B cell (primary cell): ENCODE measurements at regions not wholly inside any gene's neighbourhood (a gene's known extent, or its start where the extent isn't known, plus 50 kb on each side); places are given as distances from the start of the nearest gene placed in this dataset.

Experiments
- ATAC-seq: fragments of 200-7000 bp; cut with Tn5 transposase; one replicate; pipeline ENCODE4 v1.10.0; 2021; ENCODE audit warnings: low read depth, mild to moderate bottlenecking, moderate number of reproducible peaks, moderate library complexity
- CTCF ChIA-PET: fragments of 350-600 bp; sonication (Branson Sonifier 250); formaldehyde crosslinking; loops from one replicate; lab custom pipeline; 2021; ENCODE audit warnings: antibody characterized with exemption, inconsistent platforms; lab: Charles Lee
- POLR2A ChIA-PET: fragments of 350-600 bp; sonication (Branson Sonifier 250); formaldehyde crosslinking; loops from one replicate; lab custom pipeline; 2021; ENCODE audit warnings: antibody characterized with exemption; lab: Charles Lee
- DNase-seq: peaks from one replicate; pipeline ENCODE4 v3.0.0; 2013
- H2AFZ ChIP-seq: 2 replicates; pipeline ENCODE4 v1.6.1; 2012; ENCODE audit warnings: mild to moderate bottlenecking, low read depth, low read length; ENCODE audit not compliant: insufficient read depth, poor library complexity, severe bottlenecking
- H3K27ac ChIP-seq, 2 donors: 1 replicate in 1 of 2; 2 replicates in 1 of 2; pipeline ENCODE4 v1.5.1; 2012 to 2013; ENCODE audit warnings: low read length in 2 of 2, mild to moderate bottlenecking in 2 of 2, moderate library complexity in 1 of 2
- H3K27me3 ChIP-seq, 4 experiments: fragments of 200-600 bp in 1 of 4; sonication (generic) in 1 of 4; replicated peaks in 1 of 4; 1 replicate in 2 of 4; 2 replicates in 2 of 4; pipeline versions ENCODE4 v1.6.1 to v1.7.0; 2013 to 2016; ENCODE audit warnings: low read length in 3 of 4, mild to moderate bottlenecking in 2 of 4, mixed read lengths in 1 of 4, moderate library complexity in 1 of 4; ENCODE audit not compliant: insufficient read depth in 4 of 4, control insufficient read depth in 3 of 4; ENCODE audit errors: control extremely low read depth in 1 of 4
- H3K36me3 ChIP-seq, 2 experiments: replicated peaks in 1 of 2; 1 replicate in 1 of 2; 2 replicates in 1 of 2; pipeline versions ENCODE4 v1.6.1 to v1.7.1; 2013; ENCODE audit warnings: low read length in 1 of 2; ENCODE audit not compliant: insufficient read depth in 2 of 2, control insufficient read depth in 1 of 2; ENCODE audit errors: control extremely low read depth in 1 of 2, extremely low read depth in 1 of 2
- H3K4me1 ChIP-seq, 2 donors: fragments of 200-600 bp in 1 of 2; sonication (generic) in 1 of 2; 1 replicate in 1 of 2; 2 replicates in 1 of 2; pipeline versions ENCODE4 v1.5.1 to v1.6.1; 2013 to 2017; ENCODE audit warnings: low read length in 2 of 2; ENCODE audit not compliant: control insufficient read depth in 2 of 2, insufficient read depth in 2 of 2
- H3K4me2 ChIP-seq: replicated peaks from 2 replicates; pipeline ENCODE3; 2012; ENCODE audit warnings: mild to moderate bottlenecking, low read depth, low read length; ENCODE audit not compliant: poor library complexity, severe bottlenecking
- H3K4me3 ChIP-seq, 5 experiments: fragments of 200-600 bp in 1 of 5; sonication (generic) in 1 of 5; 1 replicate in 3 of 5; 2 replicates in 2 of 5; pipeline versions ENCODE4 v1.5.1 to v1.7.0; 2011 to 2016; ENCODE audit warnings: low read length in 4 of 5, mild to moderate bottlenecking in 4 of 5, low read depth in 2 of 5, control low read depth in 1 of 5, moderate library complexity in 1 of 5; ENCODE audit not compliant: insufficient read depth in 1 of 5; ENCODE audit errors: control extremely low read depth in 1 of 5, extremely low read depth in 1 of 5
- H3K79me2 ChIP-seq: fragments of 200-600 bp; sonication (generic); one replicate; pipeline ENCODE4 v1.6.0; 2016; ENCODE audit warnings: low read length; ENCODE audit not compliant: control insufficient read depth, insufficient read depth
- H3K9ac ChIP-seq: fragments of 200-600 bp; sonication (generic); 2 replicates; pipeline ENCODE4 v1.6.1; 2017; ENCODE audit warnings: mild to moderate bottlenecking, low read length, moderate library complexity
- H3K9me3 ChIP-seq, 3 donors: one replicate each; pipeline versions ENCODE4 v1.6.1 to v1.7.1; 2013; ENCODE audit warnings: low read length in 2 of 3; ENCODE audit not compliant: control insufficient read depth in 2 of 3, insufficient read depth in 1 of 3; ENCODE audit errors: control extremely low read depth in 1 of 3
- H4K20me1 ChIP-seq: 2 replicates; pipeline ENCODE4 v1.6.0; 2012; ENCODE audit warnings: mild to moderate bottlenecking, low read length; ENCODE audit not compliant: insufficient read depth, control insufficient read depth, poor library complexity, severe bottlenecking
- H3K27ac Mint-ChIP-seq: one replicate; pipeline ENCODE4 v1.8.0; 2021; ENCODE audit warnings: mixed read lengths
- H3K27me3 Mint-ChIP-seq: one replicate; pipeline ENCODE4 v1.8.0; 2021; ENCODE audit warnings: mixed read lengths
- H3K4me1 Mint-ChIP-seq: one replicate; pipeline ENCODE4 v1.8.0; 2021; ENCODE audit warnings: mixed read lengths
- H3K4me3 Mint-ChIP-seq: one replicate; pipeline ENCODE4 v1.8.0; 2021; ENCODE audit warnings: mixed read lengths
- H3K9me3 Mint-ChIP-seq: one replicate; pipeline ENCODE4 v1.8.0; 2022; ENCODE audit warnings: mixed read lengths; ENCODE audit not compliant: insufficient read depth
- CTCF ChIP-seq: fragments of 200-600 bp; IDR thresholded peaks from one replicate; pipeline ENCODE4 v1.8.0; 2022; ENCODE audit warnings: antibody characterized with exemption, mild to moderate bottlenecking
- EZH2 ChIP-seq: IDR thresholded peaks from 2 replicates; pipeline ENCODE4 v1.6.1; 2012; ENCODE audit warnings: borderline replicate concordance, low read depth, mild to moderate bottlenecking, moderate library complexity, low read length; ENCODE audit not compliant: insufficient read depth, poor library complexity, severe bottlenecking
- WGBS: methylation state at CpG from one replicate; pipeline ENCODE4 v1.1.5; 2013; ENCODE audit warnings: missing lambda C conversion rate; ENCODE audit not compliant: insufficient coverage; 5-methylcytosine and 5-hydroxymethylcytosine counted together
- intact Hi-C: fragments of 100-400 bp; cut with micrococcal nuclease; formaldehyde crosslinking; loops from one replicate; pipeline ENCODE4 v1.10.0; 2022

- H3K4me1 Mint-ChIP-seq = no peaks in the 10 kb centered on the region
- no peaks in the 10 kb centered on the region for H3K9me3 Mint-ChIP-seq
- no CpG with 5 or more reads among the region's 1 CpG for WGBS
- H3K79me2 ChIP-seq = no peaks in the 10 kb centered on the region
- no peaks in the 10 kb centered on the region for H3K4me1 ChIP-seq
- no peaks in the 10 kb centered on the region for H3K36me3 ChIP-seq
- TF ChIP-seq CTCF = no peak
- no peak for TF ChIP-seq EZH2
- no peak overlapping the region for H3K9ac ChIP-seq
- H2AFZ ChIP-seq = no peak overlapping the region
- no peak for ATAC-seq
- no peaks in the 10 kb centered on the region for H4K20me1 ChIP-seq
- intact Hi-C loops = no loop called here
- H3K4me3 Mint-ChIP-seq = no peak overlapping the region
- no peaks in the 10 kb centered on the region for H3K27me3 Mint-ChIP-seq
- H3K27me3 ChIP-seq = no peaks in the 10 kb centered on the region
- DNase-seq = no peak
- H3K4me2 ChIP-seq = no peak overlapping the region
- no peak overlapping the region for H3K27ac ChIP-seq
- no peak overlapping the region for H3K27ac Mint-ChIP-seq
- ChIA-PET POLR2A (no interaction called here), CTCF (no interaction called here)
- no peak overlapping the region for H3K4me3 ChIP-seq
- H3K9me3 ChIP-seq = no peaks in the 10 kb centered on the region
Measured at GRCh38 chr18:41853280-41853679, 101.8 kb upstream of the PIK3C3 start.

- Histone ChIP-seq H2AFZ (no peak overlapping the region), H3K4me3 (no peak overlapping the region), H3K9ac (no peak overlapping the region), H3K36me3 (no peaks in the 10 kb centered on the region), H3K27me3 (peaks cover 0 to 3% (median 0%) of the 10 kb centered on the region in 4 experiments), H3K79me2 (no peaks in the 10 kb centered on the region), H4K20me1 (no peaks in the 10 kb centered on the region), H3K4me2 (no peak overlapping the region), H3K4me1 (no peaks in the 10 kb centered on the region), H3K27ac (no peak overlapping the region), H3K9me3 (no peaks in the 10 kb centered on the region)
- TF ChIP-seq EZH2 = no peak
- TF ChIP-seq CTCF = no peak
- intact Hi-C loops = no loop called here
- no peaks in the 10 kb centered on the region for H3K9me3 Mint-ChIP-seq
- ChIA-PET CTCF (no interaction called here), POLR2A (no interaction called here)
- no peaks in the 10 kb centered on the region for H3K27me3 Mint-ChIP-seq
- H3K4me1 Mint-ChIP-seq = no peaks in the 10 kb centered on the region
- no peak overlapping the region for H3K27ac Mint-ChIP-seq
- ATAC-seq = no peak
- no CpG with 5 or more reads among the region's 2 CpGs for WGBS
- H3K4me3 Mint-ChIP-seq = no peak overlapping the region
- no peak for DNase-seq
Measured at GRCh38 chr18:41850781-41851180, 104.3 kb upstream of the PIK3C3 start.
